ENCODE measurements at regions not wholly inside any gene's neighbourhood (a gene's known extent, or its start where the extent isn't known, plus 50 kb on each side); places are given as distances from the start of the nearest gene placed in this dataset.

DNA sequence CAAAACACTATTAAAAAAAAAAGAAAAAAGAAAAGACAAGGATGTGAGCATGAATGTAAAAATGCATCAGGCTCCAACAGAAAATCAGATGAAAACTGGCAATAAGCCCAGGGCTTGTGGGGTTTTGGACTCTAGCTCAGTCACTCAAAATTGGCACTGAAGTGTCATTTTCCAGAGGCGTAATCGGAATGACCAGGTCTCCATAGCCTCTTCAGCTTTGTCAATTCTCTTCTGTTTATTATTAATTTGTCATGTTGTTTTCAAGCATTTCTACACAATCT is 137.2 kb upstream of the TRHDE start:
- no peak for TF ChIP-seq POLR2AphosphoS5 (IDR thresholded peaks at IDR 0.05; ENCODE audit: low read depth, low read length)
- TF ChIP-seq, protein P1, sequence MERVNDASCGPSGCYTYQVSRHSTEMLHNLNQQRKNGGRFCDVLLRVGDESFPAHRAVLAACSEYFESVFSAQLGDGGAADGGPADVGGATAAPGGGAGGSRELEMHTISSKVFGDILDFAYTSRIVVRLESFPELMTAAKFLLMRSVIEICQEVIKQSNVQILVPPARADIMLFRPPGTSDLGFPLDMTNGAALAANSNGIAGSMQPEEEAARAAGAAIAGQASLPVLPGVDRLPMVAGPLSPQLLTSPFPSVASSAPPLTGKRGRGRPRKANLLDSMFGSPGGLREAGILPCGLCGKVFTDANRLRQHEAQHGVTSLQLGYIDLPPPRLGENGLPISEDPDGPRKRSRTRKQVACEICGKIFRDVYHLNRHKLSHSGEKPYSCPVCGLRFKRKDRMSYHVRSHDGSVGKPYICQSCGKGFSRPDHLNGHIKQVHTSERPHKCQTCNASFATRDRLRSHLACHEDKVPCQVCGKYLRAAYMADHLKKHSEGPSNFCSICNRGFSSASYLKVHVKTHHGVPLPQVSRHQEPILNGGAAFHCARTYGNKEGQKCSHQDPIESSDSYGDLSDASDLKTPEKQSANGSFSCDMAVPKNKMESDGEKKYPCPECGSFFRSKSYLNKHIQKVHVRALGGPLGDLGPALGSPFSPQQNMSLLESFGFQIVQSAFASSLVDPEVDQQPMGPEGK (CRISPR knock-in tag; IDR thresholded peaks at IDR 0.05), result no peak
- TF ChIP-seq HDAC6 (IDR thresholded peaks at IDR 0.05; ENCODE audit: low read depth, low read length), result no peak
- TF ChIP-seq ZMAT3 (CRISPR knock-in tag; conservative IDR thresholded peaks at IDR 0.05), result no peak
- no peak for TF ChIP-seq NFRKB (IDR thresholded peaks at IDR 0.05)
- TF ChIP-seq, protein P2, sequence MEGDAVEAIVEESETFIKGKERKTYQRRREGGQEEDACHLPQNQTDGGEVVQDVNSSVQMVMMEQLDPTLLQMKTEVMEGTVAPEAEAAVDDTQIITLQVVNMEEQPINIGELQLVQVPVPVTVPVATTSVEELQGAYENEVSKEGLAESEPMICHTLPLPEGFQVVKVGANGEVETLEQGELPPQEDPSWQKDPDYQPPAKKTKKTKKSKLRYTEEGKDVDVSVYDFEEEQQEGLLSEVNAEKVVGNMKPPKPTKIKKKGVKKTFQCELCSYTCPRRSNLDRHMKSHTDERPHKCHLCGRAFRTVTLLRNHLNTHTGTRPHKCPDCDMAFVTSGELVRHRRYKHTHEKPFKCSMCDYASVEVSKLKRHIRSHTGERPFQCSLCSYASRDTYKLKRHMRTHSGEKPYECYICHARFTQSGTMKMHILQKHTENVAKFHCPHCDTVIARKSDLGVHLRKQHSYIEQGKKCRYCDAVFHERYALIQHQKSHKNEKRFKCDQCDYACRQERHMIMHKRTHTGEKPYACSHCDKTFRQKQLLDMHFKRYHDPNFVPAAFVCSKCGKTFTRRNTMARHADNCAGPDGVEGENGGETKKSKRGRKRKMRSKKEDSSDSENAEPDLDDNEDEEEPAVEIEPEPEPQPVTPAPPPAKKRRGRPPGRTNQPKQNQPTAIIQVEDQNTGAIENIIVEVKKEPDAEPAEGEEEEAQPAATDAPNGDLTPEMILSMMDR (CRISPR knock-in tag; IDR thresholded peaks at IDR 0.05), result no peak
- TF ChIP-seq, protein P3, sequence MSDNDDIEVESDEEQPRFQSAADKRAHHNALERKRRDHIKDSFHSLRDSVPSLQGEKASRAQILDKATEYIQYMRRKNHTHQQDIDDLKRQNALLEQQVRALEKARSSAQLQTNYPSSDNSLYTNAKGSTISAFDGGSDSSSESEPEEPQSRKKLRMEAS (IDR thresholded peaks at IDR 0.05), result no peak

Measured in HepG2 (cell line).